D721Med (cell line): ENCODE measurements at regions not wholly inside any gene's neighbourhood (a gene's known extent, or its start where the extent isn't known, plus 50 kb on each side); places are given as distances from the start of the nearest gene placed in this dataset.
A peak's percentile ranks its signal among the peaks of the same experiment; 100 is the strongest.
"Not testable (repeated sequence)": the region's sequence is repeated elsewhere in the genome, so short reads cannot be mapped to it uniquely, and the experiment has no call there.

Experiments used
- DNase-seq: peaks from one replicate; pipeline ENCODE4 v3.0.0; 2011; ENCODE audit warnings: low spot score; ENCODE audit not compliant: insufficient read length
- FAIRE-seq: peaks from 2 replicates; lab custom pipeline; 2011; peaks lifted over from hg19 to GRCh38; lab: Jason Lieb, UNC
- CTCF ChIP-seq: IDR thresholded peaks from 2 replicates; pipeline ENCODE4 v1.5.1; 2012; ENCODE audit warnings: mild to moderate bottlenecking, control low read depth; ENCODE audit not compliant: insufficient read depth; ENCODE audit errors: missing control alignments

- FAIRE-seq (no peak), DNase-seq (no peak)
- no peak for TF ChIP-seq CTCF
Observed at GRCh38 chr14:43548368-43548767, 958.7 kb downstream of the FSCB start.

DNA sequence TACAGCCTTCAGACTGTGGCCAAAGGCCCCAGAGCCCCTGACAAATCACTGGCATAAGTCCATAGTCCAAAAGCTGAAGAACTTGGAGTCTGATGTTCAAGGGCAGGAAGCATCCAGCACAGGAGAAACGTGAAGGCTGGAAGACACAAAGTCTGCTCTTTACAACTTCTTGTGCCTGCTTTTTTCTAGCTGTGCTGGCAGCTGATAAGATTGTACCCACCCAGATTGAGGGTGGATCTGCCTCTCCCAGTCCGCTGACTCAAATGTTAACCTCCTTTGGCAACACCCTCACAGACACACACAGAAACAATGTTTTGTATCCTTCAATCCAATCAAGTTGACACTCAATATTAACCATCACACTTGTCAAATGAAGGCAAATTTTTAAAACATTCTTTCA is 959.5 kb downstream of the FSCB start:
- DNase-seq, FAIRE-seq: not testable (repeated sequence)

- FAIRE-seq (no peak), DNase-seq (no peak)
- TF ChIP-seq CTCF = no peak
Observed at GRCh38 chr14:43541356-43541755, 965.7 kb downstream of the FSCB start.

- TF ChIP-seq CTCF = peak; percentile 3
- FAIRE-seq (no peak), DNase-seq (no peak)
Observed at GRCh38 chr14:43540948-43541347, 966.1 kb downstream of the FSCB start.

GRCh38 chr14:43539210-43539609 is 967.9 kb downstream of the FSCB start:
- FAIRE-seq = no peak
- DNase-seq = no peak
- peak; percentile 36 for TF ChIP-seq CTCF

- DNase-seq (no peak), FAIRE-seq (no peak)
- no peak for TF ChIP-seq CTCF
Observed at GRCh38 chr14:43535231-43535838, 971.7 kb downstream of the FSCB start.

GRCh38 chr14:43532825-43533416 is 974.2 kb downstream of the FSCB start:
- no peak for FAIRE-seq
- no peak for TF ChIP-seq CTCF
- no peak for DNase-seq
